ENCODE measurements at regions not wholly inside any gene's neighbourhood (a gene's known extent, or its start where the extent isn't known, plus 50 kb on each side); places are given as distances from the start of the nearest gene placed in this dataset.

DNA sequence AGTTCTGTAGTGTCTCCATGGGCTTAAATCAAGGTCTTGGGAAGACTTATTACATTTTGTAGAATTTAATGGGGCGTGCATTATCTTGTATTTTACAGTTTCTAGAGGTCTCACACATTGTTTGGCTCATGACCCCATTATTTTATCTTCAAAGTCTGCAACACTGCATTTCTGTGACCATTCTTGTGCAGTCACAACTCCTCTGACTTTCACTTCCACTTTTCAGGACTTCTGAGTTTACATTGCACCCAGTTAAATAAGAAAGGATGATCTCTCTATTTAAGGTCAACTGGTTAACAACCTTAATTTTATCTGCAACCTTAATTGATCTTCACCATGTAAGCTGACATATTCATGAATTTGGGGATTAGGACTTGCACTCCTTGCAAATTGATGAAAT is 1186.6 kb downstream of the MRPL39 start:
- Histone ChIP-seq H2BK12ac (ENCODE audit: low read depth, low read length) (no peak overlapping the region), H4K5ac (ENCODE audit: insufficient read length, low read depth, low read length) (no peak overlapping the region), H3K79me2 (ENCODE audit: control insufficient read depth in 1 of 2, insufficient read depth in 2 of 2, low read length in 2 of 2) (no peaks in the 10 kb centered on the region), H2AFZ (ENCODE audit: low read length) (no peak overlapping the region), H3K79me1 (ENCODE audit: low read depth, low read length) (no peaks in the 10 kb centered on the region), H3K9me3 (ENCODE audit: insufficient read depth in 2 of 2, low read depth in 1 of 2, low read length in 1 of 2) (peaks cover 29 to 41% of the 10 kb centered on the region in 2 experiments), H3K14ac (ENCODE audit: insufficient read length) (no peak overlapping the region), H3K56ac (replicated peaks; ENCODE audit: insufficient read length, low read depth, low read length) (no peak overlapping the region), H3K18ac (ENCODE audit: extremely low read depth, low read length) (no peak overlapping the region), H2BK20ac (ENCODE audit: low read length) (no peak overlapping the region), H3K9ac (replicated peaks in 1 of 4; ENCODE audit: extremely low read depth in 1 of 4, low read depth in 3 of 4, low read length in 3 of 4) (no peak overlapping the region), H4K8ac (ENCODE audit: extremely low read depth, insufficient read depth, low read length) (no peak overlapping the region), H3K27ac (ENCODE audit: low read depth, low read length) (no peak overlapping the region), H3K4me2 (ENCODE audit: insufficient read depth in 1 of 2, low read depth in 2 of 2, low read length in 2 of 2) (no peak overlapping the region), H3K36me3 (ENCODE audit: control insufficient read depth in 2 of 4, insufficient read depth in 4 of 4, low read length in 3 of 4) (no peaks in the 10 kb centered on the region; a peak in 1 of 8 replicates), H2BK120ac (replicated peaks; ENCODE audit: low read depth, low read length) (no peak overlapping the region), H3K4ac (replicated peaks; ENCODE audit: insufficient read length, low read depth, low read length) (no peak overlapping the region), H4K91ac (replicated peaks; ENCODE audit: insufficient read length, low read length) (no peak overlapping the region), H3K23me2 (ENCODE audit: low read depth, low read length) (no peaks in the 10 kb centered on the region), H3K4me1 (replicated peaks in 1 of 4; ENCODE audit: control insufficient read depth in 3 of 4, insufficient read depth in 4 of 4, low read length in 3 of 4) (no peaks in the 10 kb centered on the region), H2BK15ac (ENCODE audit: low read length) (no peak overlapping the region), H3K27me3 (replicated peaks in 1 of 4; ENCODE audit: control insufficient read depth in 3 of 4, extremely low read depth in 1 of 4, insufficient read depth in 3 of 4, low read length in 3 of 4) (no peaks in the 10 kb centered on the region; a peak in 2 of 7 replicates), H3K4me3 (ENCODE audit: extremely low read depth in 1 of 4, insufficient read depth in 2 of 4, low read depth in 3 of 4, low read length in 4 of 4) (no peak overlapping the region), H2BK5ac (ENCODE audit: low read depth, low read length) (no peak overlapping the region), H4K20me1 (replicated peaks in 1 of 2; ENCODE audit: control insufficient read depth in 1 of 2, insufficient read depth in 2 of 2, low read length in 2 of 2) (no peaks in the 10 kb centered on the region), H3K23ac (ENCODE audit: insufficient read length) (no peak overlapping the region), H2AK5ac (ENCODE audit: low read depth, low read length) (no peak overlapping the region)
- FAIRE-seq (no peak), DNase-seq (ENCODE audit: low read depth in 1 of 2, low spot score in 2 of 2) (no peak)
- ChIA-PET POLR2A (ENCODE audit: partially characterized antibody) (no interaction called here), CTCF (ENCODE audit: partially characterized antibody) (no interaction called here)
- WGBS, 2 experiments (ENCODE audit: extremely low coverage in 1 of 2, insufficient coverage in 1 of 2, insufficient read length in 1 of 2, insufficient replicate concordance in 2 of 2, low coverage in 1 of 2, low lambda C conversion rate in 2 of 2, missing lambda C conversion rate in 1 of 2) = 33% methylated on average over 1 of the region's 1 CpG; no CpG with 5 or more reads in 1 of the 2 experiments
- no peak for TF ChIP-seq GTF2F1 (IDR thresholded peaks at IDR 0.05; ENCODE audit: borderline replicate concordance, low read depth, low read length)
- TF ChIP-seq TBP (IDR thresholded peaks at IDR 0.05; ENCODE audit: low read depth, low read length) = no peak
- TF ChIP-seq CHD2 (IDR thresholded peaks at IDR 0.05; ENCODE audit: low read length) = no peak
- no peak for TF ChIP-seq HDAC6 (IDR thresholded peaks at IDR 0.05; ENCODE audit: low read depth, low read length)
- no peak for TF ChIP-seq USF2 (IDR thresholded peaks at IDR 0.05; ENCODE audit: low read length)
- no peak for TF ChIP-seq SP1 (IDR thresholded peaks at IDR 0.05; ENCODE audit: low read depth, low read length)
